ENCODE measurements at regions not wholly inside any gene's neighbourhood (a gene's known extent, or its start where the extent isn't known, plus 50 kb on each side); places are given as distances from the start of the nearest gene placed in this dataset.

GRCh38 chr1:50268049-50268448 is 155.2 kb downstream of the DMRTA2 start (continued):
- TF ChIP-seq FOXP1 (CRISPR knock-in tag; IDR thresholded peaks at IDR 0.05; ENCODE audit: borderline replicate concordance) (no peak), JUN (CRISPR knock-in tag; IDR thresholded peaks at IDR 0.05) (0 out of 2 replicates have a peak, but pooled peaks have one; percentile 22), ZNF281 (CRISPR knock-in tag; IDR thresholded peaks at IDR 0.05) (peak; percentile 38; the same call in 1 of the 2 replicates), NR3C1 (CRISPR knock-in tag; conservative IDR thresholded peaks at IDR 0.05; ENCODE audit: low read depth) (no peak)
- TF ChIP-seq, protein P1, sequence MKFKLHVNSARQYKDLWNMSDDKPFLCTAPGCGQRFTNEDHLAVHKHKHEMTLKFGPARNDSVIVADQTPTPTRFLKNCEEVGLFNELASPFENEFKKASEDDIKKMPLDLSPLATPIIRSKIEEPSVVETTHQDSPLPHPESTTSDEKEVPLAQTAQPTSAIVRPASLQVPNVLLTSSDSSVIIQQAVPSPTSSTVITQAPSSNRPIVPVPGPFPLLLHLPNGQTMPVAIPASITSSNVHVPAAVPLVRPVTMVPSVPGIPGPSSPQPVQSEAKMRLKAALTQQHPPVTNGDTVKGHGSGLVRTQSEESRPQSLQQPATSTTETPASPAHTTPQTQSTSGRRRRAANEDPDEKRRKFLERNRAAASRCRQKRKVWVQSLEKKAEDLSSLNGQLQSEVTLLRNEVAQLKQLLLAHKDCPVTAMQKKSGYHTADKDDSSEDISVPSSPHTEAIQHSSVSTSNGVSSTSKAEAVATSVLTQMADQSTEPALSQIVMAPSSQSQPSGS (CRISPR knock-in tag; IDR thresholded peaks at IDR 0.05; ENCODE audit: borderline replicate concordance, low read depth), result no peak

- Mint-ChIP-seq H3K27ac (no peak overlapping the region), H3K4me1 (peaks cover 11% of the 10 kb centered on the region), H3K4me3 (no peak overlapping the region), H3K9me3 (no peaks in the 10 kb centered on the region), H3K27me3 (ENCODE audit: low read depth) (peaks cover 26% of the 10 kb centered on the region), H3K36me3 (no peaks in the 10 kb centered on the region)
- ChIA-PET CTCF (interaction anchor here (1.6 kb wide), 1 partner anchor 13 kb away, joined by 6 read pairs; no protein-coding TSS in a partner anchor), POLR2A (no interaction called here)
- DNase-seq (ENCODE audit: low spot score) (no peak), ATAC-seq (no peak)
- TF ChIP-seq, protein P2, sequence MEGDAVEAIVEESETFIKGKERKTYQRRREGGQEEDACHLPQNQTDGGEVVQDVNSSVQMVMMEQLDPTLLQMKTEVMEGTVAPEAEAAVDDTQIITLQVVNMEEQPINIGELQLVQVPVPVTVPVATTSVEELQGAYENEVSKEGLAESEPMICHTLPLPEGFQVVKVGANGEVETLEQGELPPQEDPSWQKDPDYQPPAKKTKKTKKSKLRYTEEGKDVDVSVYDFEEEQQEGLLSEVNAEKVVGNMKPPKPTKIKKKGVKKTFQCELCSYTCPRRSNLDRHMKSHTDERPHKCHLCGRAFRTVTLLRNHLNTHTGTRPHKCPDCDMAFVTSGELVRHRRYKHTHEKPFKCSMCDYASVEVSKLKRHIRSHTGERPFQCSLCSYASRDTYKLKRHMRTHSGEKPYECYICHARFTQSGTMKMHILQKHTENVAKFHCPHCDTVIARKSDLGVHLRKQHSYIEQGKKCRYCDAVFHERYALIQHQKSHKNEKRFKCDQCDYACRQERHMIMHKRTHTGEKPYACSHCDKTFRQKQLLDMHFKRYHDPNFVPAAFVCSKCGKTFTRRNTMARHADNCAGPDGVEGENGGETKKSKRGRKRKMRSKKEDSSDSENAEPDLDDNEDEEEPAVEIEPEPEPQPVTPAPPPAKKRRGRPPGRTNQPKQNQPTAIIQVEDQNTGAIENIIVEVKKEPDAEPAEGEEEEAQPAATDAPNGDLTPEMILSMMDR (IDR thresholded peaks at IDR 0.05), result no peak
- TF ChIP-seq E2F5 (CRISPR knock-in tag; IDR thresholded peaks at IDR 0.05) (no peak), ZNF263 (CRISPR knock-in tag; IDR thresholded peaks at IDR 0.05; ENCODE audit: low read depth) (no peak), ESRRA (CRISPR knock-in tag; IDR thresholded peaks at IDR 0.05; ENCODE audit: borderline replicate concordance) (no peak), ZNF423 (CRISPR knock-in tag; IDR thresholded peaks at IDR 0.05) (no peak), NFYB (CRISPR knock-in tag; conservative IDR thresholded peaks at IDR 0.05; ENCODE audit: low read depth) (no peak), E2F4 (CRISPR knock-in tag; IDR thresholded peaks at IDR 0.05; ENCODE audit: borderline replicate concordance, low read depth) (no peak), ZNF281 (CRISPR knock-in tag; IDR thresholded peaks at IDR 0.05) (no peak), OVOL2 (CRISPR knock-in tag; IDR thresholded peaks at IDR 0.05; ENCODE audit: borderline replicate concordance) (no peak), ATF1 (CRISPR knock-in tag; IDR thresholded peaks at IDR 0.05) (no peak), EMX1 (CRISPR knock-in tag; IDR thresholded peaks at IDR 0.05) (no peak), NFE2L1 (CRISPR knock-in tag; IDR thresholded peaks at IDR 0.05) (no peak), ZNF396 (CRISPR knock-in tag; IDR thresholded peaks at IDR 0.05; ENCODE audit: borderline replicate concordance) (no peak), RORB (CRISPR knock-in tag; IDR thresholded peaks at IDR 0.05) (no peak), GTF2I (CRISPR knock-in tag; conservative IDR thresholded peaks at IDR 0.05) (no peak)
- TF ChIP-seq, protein P3, sequence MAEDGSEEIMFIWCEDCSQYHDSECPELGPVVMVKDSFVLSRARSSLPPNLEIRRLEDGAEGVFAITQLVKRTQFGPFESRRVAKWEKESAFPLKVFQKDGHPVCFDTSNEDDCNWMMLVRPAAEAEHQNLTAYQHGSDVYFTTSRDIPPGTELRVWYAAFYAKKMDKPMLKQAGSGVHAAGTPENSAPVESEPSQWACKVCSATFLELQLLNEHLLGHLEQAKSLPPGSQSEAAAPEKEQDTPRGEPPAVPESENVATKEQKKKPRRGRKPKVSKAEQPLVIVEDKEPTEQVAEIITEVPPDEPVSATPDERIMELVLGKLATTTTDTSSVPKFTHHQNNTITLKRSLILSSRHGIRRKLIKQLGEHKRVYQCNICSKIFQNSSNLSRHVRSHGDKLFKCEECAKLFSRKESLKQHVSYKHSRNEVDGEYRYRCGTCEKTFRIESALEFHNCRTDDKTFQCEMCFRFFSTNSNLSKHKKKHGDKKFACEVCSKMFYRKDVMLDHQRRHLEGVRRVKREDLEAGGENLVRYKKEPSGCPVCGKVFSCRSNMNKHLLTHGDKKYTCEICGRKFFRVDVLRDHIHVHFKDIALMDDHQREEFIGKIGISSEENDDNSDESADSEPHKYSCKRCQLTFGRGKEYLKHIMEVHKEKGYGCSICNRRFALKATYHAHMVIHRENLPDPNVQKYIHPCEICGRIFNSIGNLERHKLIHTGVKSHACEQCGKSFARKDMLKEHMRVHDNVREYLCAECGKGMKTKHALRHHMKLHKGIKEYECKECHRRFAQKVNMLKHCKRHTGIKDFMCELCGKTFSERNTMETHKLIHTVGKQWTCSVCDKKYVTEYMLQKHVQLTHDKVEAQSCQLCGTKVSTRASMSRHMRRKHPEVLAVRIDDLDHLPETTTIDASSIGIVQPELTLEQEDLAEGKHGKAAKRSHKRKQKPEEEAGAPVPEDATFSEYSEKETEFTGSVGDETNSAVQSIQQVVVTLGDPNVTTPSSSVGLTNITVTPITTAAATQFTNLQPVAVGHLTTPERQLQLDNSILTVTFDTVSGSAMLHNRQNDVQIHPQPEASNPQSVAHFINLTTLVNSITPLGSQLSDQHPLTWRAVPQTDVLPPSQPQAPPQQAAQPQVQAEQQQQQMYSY (CRISPR knock-in tag; IDR thresholded peaks at IDR 0.05), result no peak
Measured at GRCh38 chr1:50266509-50266908, 156.7 kb downstream of the DMRTA2 start.

Measured in WTC11 (cell line).